ENCODE measurements at regions not wholly inside any gene's neighbourhood (a gene's known extent, or its start where the extent isn't known, plus 50 kb on each side); places are given as distances from the start of the nearest gene placed in this dataset.

DNA sequence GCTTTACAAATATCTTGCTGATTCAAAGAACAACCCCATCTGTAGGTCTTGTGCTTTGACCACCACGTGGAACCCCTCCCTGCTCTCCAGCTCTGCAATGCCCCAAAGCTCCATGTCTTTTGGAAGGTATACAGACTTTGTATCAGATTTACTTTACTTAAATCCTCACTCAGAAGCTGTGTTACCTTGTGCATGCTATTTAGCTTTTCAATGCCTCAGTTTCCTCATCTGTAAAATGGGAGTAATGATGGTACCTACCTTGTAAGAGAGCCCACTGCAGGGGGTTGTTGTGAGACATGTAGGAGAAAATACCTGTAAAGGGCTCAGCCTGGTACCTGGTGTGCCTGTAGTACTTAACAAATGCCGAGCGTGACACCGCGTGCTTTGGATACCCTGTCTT is 200.2 kb upstream of the CHD6 start:
- no peak for TF ChIP-seq POLR2AphosphoS5 (IDR thresholded peaks at IDR 0.05; ENCODE audit: low read depth, low read length)
- no peak for TF ChIP-seq POLR2A (IDR thresholded peaks at IDR 0.05; ENCODE audit: low read depth, low read length)

All from GM12891 (cell line).